CD4-positive, alpha-beta T cell treated with Interleukin-12 subunit alpha and Interleukin-12 subunit beta, for 1 hour (primary cell): ENCODE measurements at regions not wholly inside any gene's neighbourhood (a gene's known extent, or its start where the extent isn't known, plus 50 kb on each side); places are given as distances from the start of the nearest gene placed in this dataset.

Experiments used
- DNase-seq: peaks from one replicate; pipeline ENCODE4 v3.0.0-alpha.2; 2020

DNA sequence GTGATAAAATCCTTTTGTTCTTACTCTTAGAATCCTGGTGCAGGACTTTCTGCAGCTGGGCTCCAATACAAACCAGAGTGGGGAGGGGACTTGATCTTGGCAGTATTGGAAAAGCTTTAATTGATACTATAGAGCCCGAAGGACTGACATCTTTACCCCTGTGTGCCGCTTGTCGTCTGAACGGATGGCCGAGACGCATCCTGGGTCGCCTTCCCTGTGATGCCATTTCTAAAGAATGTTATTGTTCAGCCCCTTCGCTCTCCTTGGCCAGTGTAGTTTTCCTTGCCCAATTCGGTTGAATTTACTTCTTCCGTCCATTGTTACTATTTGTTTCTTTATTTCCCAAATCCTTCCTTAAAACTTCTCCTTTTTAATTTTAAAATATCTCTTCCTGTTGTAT is 80.9 kb downstream of the CLDN34 start:
- DNase-seq: no peak

DNA sequence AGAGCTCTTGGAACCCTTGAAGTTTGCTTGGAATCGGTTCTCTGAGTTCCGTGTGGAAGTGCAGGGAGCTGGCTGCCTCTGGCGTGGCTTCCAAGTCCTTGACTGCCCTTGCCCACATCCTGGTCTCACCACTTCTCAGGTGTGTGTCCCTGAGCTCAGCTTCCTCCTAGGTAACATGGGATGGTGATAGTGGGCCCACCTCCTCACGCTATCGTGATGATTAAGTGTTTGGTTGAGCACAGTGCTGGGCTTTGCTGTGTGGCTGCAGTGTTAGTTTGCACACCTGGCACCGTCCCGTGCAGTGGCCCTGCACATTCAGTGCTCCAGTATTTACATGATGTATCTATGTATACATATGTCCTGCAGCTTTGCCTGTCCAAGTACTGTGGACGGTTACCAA is 81.5 kb downstream of the CLDN34 start:
- no peak for DNase-seq

- no peak for DNase-seq
Observed at GRCh38 chrX:10049236-10049635, 82.1 kb downstream of the CLDN34 start.

GRCh38 chrX:10050481-10050880 is 83.3 kb downstream of the CLDN34 start:
- DNase-seq: no peak

GRCh38 chrX:10051866-10052480 is 84.8 kb downstream of the CLDN34 start:
- DNase-seq: no peak

DNA sequence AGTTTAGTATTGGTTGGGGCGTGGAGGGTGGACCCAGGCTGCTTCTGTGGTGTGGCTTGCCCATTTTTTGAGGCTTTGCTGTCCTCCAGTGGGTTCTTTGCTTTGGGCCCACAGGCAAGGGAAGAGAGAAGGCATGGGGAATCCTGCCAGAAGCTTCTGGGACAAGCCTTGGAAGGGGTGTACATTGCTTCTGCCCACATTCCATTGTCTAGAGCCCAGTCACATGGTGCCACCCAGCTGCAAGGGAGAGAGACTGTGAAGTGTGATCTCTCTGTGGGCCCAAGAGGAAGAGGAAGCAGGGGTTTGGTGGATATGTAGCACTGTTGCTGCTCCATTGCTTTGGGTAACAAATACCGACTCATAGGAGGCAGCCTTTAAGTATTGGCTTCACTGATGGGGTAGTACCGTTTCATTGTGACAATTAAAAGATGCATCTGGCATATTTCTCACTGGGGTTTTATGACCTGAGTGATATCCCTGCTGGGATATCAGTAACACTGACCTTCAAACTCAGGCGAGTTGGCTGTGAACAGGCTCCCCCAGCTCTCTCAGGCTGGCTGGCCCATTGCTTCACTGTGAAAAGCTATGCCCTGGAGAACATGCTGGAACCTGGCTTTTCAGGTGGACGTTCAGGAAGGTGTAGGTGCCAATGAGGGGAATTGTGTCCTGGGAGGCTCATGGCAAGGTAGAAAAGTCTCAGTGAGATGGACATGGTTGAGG is 85.9 kb downstream of the CLDN34 start:
- no peak for DNase-seq

- DNase-seq: no peak
Observed at GRCh38 chrX:10054396-10054795, 87.2 kb downstream of the CLDN34 start.

DNA sequence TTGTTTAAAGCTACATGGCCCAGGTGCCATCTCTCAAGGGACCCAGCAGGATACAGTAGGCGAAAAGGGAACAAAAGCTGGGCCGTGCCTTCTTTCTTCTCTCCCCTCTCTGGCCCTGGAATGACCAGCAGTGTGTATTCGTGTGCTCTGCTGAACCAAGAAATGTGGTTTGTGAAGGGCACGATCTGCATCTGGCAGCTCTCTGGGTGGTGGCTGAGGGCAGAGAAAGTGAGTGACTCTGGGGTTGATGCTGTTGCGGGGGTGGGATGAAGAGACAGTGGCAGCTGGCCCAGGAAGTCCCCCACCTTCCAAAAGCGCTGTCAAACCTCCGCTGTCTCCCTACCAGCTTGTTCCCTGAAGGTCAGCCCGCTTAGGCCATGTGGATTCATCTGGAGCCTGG is 88.3 kb downstream of the CLDN34 start:
- DNase-seq: no peak

GRCh38 chrX:10062352-10062751 is 94.4 kb upstream of the CLCN4 start:
- no peak for DNase-seq

DNA sequence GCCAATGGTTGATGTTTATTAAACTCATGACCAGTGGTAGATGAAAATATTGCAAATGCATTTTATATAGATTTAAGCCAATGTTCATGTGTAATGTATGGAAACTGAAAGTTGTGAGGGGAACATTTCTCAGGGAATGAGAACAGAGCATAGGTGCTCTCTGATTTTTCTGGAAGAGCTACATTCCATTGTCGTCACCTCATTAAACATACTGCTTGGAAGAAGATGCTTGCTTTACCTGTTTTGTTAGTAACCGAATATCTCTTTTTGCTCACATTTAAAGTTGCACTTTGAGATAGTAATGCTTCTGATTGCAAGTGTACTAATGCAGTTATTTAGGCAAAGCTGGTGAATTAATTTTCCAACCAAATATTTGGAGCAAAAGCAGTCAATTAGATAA is 93.8 kb upstream of the CLCN4 start:
- no peak for DNase-seq

- DNase-seq: no peak
Observed at GRCh38 chrX:10064736-10065135, 92.0 kb upstream of the CLCN4 start.

DNA sequence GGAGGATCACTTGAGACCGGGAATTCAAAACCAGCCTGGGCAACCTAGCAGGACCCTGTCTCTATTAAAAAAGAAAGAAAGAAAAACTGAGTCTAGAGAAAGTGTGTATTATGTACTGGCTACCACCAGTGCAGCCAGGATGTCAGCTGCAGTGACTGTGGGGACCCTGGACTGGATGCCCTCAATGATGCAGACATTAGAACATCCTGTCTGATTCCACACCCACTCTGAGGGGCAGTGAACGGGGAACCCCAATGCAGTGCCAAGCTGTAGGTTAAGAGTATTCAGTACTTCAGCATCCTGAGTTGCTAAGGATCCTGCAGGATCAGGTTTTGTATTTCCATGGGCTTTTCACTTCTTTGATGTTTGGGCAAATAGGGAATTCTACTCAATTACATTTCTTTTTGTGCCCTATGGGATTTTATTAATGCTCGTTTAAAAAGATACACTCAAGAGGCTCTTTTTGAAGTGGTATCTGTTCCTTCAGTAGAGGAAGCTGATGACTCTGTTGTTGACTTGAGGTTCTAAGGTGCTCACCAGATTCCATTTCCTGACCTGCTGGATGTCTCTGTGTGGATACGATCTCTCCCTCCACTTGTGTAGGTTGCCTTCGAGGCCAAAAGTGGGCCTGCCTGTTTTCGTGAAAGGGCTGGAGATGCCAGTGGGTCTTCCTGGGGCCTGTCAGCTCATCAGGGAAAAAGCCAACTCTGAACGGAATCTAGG is 85.9 kb upstream of the CLCN4 start:
- no peak for DNase-seq

DNA sequence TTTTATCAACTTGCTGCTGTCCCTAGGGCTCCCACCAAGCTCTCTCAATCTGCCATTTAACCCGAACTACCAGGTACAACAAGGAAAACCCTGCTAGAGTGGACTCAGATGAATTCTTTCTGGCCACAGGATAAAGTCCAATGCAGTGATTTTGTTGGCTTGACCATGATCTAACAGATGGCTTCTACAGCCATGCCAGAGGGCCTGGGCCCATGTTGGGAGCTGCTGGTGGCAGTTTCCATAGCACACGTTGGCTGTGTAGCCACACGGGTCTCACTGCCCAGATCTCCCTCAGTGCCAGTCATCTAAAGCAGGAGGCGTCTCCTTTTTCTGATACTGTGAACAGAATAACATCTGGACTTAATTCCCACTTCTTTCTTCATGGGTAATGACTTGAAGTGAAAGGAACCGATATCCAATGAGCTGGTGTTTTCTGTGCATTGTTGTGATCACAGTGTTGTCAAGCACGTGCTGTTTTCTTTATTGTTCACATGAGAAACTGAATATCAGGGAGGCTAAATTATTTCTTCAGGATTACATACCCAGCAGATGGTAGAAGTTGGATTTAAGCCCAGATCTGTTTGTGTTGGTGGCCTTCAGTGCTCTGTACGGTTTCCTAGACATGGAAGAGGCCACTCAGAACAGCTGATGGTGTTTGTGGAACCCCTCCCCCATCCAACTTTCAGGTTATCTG is 85.2 kb upstream of the CLCN4 start:
- DNase-seq: no peak

DNA sequence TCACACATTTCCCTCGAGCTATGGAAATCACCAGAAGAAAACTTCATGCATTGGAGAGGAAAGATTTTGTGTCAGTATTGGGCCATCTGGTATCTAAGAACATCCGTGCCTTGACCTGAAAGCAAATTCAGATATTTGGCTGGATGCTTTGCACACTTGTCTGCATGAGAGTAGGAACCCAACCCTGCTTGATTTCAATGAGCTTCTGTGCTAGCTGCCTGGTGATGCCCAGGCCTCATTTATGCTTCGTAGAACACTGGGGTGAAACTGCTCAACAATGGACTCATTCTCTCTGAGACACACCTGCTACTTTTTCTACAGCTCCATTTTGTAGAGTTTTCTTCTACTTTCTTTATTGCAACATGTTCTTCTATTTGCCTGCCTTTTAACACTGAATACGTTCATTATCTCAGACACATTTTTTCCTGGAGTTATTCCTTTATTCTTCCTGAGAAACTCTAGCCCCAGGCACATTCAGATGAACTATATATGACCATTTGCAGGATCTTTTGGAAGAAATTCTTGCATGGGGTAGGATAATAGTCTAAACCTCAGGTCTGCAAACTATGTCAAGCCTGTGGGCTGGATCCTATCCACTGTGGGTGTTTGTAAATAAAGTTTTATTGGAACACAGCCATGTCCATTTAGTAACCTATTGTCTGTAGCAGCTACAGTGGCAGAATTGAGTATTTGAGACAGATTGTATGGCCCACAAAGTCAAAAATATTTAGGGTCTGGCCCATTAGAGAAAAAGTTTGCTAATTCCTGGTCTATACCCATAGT is 83.8 kb upstream of the CLCN4 start:
- DNase-seq: no peak

DNA sequence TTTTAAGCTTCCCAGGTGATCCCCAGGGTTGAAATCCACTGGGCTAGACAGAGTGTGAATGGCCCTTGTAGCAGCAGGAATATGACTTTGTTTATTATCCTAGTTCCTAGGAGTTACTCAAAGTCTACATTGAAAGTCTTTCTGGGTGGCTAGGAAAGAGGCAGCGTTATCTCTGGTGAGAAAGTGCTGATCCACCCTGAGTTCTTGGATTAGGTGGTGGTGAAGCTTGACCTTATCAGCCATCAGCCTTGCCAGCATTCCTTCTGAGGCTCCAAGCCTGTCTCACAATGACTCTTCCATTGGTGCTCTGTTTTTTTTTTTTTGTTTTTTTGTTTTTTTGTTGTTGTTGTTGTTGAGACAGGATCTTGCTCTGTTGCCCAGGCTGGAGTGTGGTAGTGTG is 83.1 kb upstream of the CLCN4 start:
- no peak for DNase-seq

GRCh38 chrX:10074241-10074941 is 82.4 kb upstream of the CLCN4 start:
- DNase-seq: no peak

- no peak for DNase-seq
Observed at GRCh38 chrX:10076765-10077164, 80.0 kb upstream of the CLCN4 start.

DNA sequence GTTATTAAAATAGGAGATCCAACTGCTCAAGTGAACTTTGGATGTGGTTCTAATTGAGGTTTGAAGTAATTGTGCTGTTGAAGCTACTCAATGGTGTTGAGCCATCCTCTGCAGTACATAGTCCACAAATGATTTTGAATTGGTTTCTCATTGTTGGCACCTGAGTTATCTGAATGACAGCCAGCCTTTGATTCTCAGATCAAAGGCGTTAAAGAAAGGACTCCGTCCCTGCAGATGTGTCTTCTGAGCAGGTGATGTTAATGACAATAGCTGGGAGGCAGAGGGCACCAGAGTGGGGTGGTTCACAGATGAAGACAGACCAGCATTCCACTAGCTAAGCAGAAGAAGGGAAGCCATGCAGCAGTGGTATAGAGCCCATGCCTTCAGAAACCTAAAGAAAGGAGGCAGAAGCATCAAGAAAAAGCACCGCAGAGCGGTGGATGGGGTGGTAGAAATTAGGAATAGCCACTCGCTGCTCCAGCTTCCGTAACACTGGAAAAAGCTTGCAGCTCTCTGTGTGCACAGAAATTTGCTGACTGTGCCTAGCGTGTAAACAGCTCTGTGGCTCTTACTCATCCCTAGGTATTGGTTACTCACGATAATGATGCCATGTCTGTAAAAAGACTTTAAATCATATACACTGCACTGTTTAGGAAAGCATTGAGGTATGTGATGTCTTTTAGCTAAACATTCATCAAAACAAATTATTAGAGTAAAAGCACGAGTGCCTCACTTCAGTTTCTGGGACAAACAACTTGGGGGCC is 79.2 kb upstream of the CLCN4 start:
- peak; percentile 33 for DNase-seq

DNA sequence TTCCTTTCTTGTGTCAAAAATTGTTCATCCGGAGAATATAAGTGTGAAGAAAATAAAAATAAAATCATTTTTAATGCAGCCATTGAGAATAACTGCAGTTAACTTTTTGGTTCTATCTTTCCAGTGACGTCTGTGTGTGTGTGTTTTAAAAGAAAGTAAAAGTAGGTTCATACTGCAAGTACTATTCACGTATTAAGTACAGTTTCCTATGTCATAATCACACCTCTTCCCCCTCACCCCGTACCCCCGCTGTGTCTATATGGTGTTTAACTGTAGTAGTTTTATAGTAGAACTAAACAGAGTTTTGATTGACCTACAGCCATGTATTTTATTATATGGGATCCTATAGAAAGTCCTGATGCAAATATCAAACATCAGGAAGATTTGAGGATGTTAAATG is 78.5 kb upstream of the CLCN4 start:
- DNase-seq: no peak

DNA sequence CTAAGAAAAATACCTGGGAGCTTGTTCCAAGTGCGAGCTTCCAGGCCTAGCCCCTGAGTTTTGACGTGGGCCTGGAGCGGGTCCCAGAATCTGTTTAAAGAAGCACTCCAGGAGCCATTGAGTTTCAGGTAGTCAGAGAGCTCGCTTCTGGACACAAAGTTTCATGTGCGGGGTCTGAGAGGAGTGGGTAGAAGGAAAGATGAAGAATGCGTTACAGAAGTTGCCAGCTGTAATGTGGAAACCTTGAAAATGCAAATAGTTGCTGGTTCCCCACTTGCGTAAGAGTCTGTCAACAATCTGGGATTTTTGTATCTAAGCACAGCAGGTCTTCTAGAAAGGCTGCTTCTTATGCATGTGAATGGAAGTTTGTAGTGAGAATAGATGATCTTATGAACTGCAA is 77.5 kb upstream of the CLCN4 start:
- DNase-seq: no peak

DNA sequence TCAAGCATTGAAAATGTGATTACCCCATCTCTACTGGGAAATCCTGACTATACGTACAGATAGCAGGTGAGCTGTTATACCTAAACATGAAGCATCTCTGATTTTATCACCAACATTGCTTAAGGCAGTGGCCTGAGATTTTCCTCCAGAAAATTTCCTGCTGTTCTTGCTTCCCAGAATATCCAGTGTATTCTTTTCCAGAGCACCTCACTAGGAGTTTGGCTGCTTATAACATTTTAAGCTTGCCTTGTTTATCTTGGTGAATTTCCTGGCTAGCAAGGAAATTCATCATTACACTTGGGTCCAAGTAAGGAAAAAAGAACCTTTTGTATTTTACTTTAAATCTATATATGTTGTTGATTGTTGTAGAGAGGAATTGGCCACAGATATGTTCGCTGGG is 73.0 kb upstream of the CLCN4 start:
- no peak for DNase-seq
